Spleen (tissue), 7 donors: ENCODE measurements at regions not wholly inside any gene's neighbourhood (a gene's known extent, or its start where the extent isn't known, plus 50 kb on each side); places are given as distances from the start of the nearest gene placed in this dataset.

Experiments
- POLR2A ChIP-seq, 3 donors: fragments of 450-650 bp; IDR thresholded peaks; one replicate each; pipeline ENCODE4 v1.5.1; 2017; ENCODE audit warnings: antibody characterized with exemption in 3 of 3, mild to moderate bottlenecking in 1 of 3
- TF ChIP-seq, protein P1 (sequence below), 11 experiments: fragments of 200-600 bp in 7 of 11; fragments of 450-650 bp in 4 of 11; sonication (generic) in 4 of 11; IDR thresholded peaks in 8 of 11; conservative IDR thresholded peaks in 3 of 11; 1 replicate in 7 of 11; 2 replicates in 4 of 11; pipeline versions ENCODE4 v1.4.0 to v1.8.0; 2016 to 2021; ENCODE audit warnings: antibody characterized with exemption in 11 of 11, inconsistent platforms in 4 of 11, mild to moderate bottlenecking in 1 of 11
- donor health status: DM: no; HTN: no; CAD: no; lungs with moderate emphysema.
- donor health status: DM: no; HTN: no; CAD: no.
- donor health status: DM: no; HTN: no; CAD: no.

DNA sequence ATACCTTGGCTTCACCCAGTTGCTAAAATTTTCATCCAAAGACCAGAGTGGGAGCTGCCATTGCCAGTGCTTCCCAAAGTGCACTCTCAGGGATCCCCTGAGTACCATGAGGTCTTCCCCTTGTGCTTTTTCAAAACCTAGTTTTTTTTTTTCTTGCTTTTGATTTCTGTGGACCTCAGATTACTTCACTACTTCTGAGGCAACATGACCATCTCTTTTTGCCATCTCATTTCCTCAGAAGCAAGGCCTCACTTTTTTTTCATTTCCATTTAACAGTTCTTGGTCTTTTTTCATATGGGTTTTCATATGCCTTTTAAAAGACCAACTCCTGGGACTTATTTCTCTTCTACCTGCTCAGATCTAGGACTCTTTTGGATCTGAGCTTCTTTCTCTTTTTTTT is 64.1 kb upstream of the MMS22L start:
- TF ChIP-seq, protein P1, sequence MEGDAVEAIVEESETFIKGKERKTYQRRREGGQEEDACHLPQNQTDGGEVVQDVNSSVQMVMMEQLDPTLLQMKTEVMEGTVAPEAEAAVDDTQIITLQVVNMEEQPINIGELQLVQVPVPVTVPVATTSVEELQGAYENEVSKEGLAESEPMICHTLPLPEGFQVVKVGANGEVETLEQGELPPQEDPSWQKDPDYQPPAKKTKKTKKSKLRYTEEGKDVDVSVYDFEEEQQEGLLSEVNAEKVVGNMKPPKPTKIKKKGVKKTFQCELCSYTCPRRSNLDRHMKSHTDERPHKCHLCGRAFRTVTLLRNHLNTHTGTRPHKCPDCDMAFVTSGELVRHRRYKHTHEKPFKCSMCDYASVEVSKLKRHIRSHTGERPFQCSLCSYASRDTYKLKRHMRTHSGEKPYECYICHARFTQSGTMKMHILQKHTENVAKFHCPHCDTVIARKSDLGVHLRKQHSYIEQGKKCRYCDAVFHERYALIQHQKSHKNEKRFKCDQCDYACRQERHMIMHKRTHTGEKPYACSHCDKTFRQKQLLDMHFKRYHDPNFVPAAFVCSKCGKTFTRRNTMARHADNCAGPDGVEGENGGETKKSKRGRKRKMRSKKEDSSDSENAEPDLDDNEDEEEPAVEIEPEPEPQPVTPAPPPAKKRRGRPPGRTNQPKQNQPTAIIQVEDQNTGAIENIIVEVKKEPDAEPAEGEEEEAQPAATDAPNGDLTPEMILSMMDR (IDR thresholded peaks at IDR 0.05 in 8 of 11, conservative IDR thresholded peaks at IDR 0.05 in 3 of 11): no peak
- no peak for TF ChIP-seq POLR2A (IDR thresholded peaks at IDR 0.05)
